GM21576 (cell line): ENCODE measurements at regions not wholly inside any gene's neighbourhood (a gene's known extent, or its start where the extent isn't known, plus 50 kb on each side); places are given as distances from the start of the nearest gene placed in this dataset.
"Not testable (repeated sequence)": the region's sequence is repeated elsewhere in the genome, so short reads cannot be mapped to it uniquely, and the experiment has no call there.

Experiments used
- ATAC-seq: cut with Tn5 transposase; IDR thresholded peaks from one replicate; pipeline ENCODE4 v1.9.1; 2021; ENCODE audit warnings: mild to moderate bottlenecking, moderate library complexity; ENCODE audit not compliant: unreplicated experiment

DNA sequence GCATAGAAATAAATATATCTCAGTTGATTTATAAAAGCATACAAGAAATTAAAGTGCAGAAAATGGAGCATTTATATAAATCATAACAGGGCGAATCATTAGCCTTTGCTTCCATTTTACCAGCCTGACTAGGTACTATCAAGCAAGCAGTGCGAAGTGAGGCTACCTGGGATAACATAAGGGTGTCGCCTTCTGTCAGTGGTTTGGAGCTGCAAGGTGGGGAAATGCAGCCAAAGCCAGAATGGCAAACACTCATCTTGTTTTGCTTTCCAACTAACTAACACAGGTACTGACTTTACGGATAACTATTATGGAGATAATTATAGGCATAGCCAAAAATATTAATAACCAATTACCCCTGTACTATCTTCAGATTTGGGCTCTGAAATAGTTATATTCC lies 1459.8 kb downstream of the RAPGEF2 start:
- no peak for ATAC-seq

DNA sequence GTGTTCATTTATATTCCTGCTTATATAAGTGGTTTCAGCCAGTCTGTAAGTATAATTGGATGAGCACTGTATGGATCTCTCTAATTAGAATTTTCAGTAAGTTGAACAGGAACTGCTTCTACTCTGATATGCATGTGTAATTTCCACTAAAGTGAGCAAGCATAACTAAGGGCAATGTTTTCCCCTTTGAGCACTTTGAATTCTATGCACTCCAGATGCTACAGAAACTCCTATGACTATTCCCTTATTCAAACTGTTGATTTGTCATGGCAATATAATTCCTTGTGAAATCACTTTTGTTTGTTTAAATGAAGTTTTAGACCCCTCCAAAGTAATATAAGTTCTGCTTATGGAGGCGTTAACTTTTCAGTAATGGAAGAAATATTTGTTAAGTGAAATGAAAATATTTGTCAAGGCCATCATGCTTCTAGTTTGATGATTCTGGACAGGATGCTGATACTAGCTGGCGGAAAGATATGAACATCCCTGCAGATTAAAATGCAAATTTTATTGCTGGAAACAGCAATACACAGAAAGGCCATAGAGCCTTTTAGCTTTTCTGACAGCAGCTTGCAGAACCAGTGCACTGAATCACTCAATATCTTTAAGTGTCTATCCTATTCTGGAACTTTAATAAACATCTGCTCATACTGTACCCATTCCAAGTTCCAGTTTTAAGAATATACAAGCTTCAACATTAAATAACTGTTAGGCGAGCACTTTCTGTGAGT lies 1460.8 kb downstream of the RAPGEF2 start:
- no peak for ATAC-seq

GRCh38 chr4:160567634-160568033 lies 1464.8 kb downstream of the RAPGEF2 start:
- no peak for ATAC-seq

GRCh38 chr4:160570271-160570670 lies 1467.4 kb downstream of the RAPGEF2 start:
- no peak for ATAC-seq

DNA sequence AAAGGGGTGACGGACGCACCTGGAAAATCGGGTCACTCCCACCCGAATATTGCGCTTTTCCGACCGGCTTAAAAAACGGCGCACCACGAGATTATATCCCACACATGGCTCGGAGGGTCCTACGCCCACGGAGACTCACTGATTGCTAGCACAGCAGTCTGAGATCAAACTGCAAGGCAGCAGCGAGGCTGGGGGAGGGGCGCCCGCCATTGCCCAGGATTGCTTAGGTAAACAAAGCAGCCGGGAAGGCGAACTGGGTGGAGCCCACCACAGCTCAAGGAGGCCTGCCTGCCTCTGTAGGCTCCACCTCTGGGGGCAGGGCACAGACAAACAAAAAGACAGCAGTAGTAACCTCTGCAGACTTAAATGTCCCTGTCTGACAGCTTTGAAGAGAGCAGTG lies 1471.4 kb downstream of the RAPGEF2 start:
- ATAC-seq, result not testable (repeated sequence)

- no peak for ATAC-seq
These were observed 1477.7 kb downstream of the RAPGEF2 start for GRCh38 chr4:160580581-160580980.

DNA sequence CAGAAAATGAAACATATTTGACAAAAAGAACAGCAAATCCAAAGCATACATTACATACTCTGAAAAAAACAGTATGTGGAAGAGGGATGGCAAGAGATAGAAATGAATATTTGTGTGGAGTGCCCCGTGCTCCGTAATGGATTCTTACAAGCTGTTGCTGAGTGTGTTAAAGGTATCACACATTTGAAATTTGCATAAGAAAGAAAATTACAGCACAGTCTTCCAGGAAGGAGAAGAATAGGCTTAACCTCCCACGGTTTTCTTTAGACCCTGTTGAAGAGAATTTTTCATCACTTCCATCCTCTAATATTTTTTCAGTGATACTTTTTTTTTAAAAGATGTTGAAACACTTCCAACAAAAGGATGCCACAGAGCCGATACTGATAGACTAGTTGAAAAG lies 1489.4 kb downstream of the RAPGEF2 start:
- no peak for ATAC-seq

DNA sequence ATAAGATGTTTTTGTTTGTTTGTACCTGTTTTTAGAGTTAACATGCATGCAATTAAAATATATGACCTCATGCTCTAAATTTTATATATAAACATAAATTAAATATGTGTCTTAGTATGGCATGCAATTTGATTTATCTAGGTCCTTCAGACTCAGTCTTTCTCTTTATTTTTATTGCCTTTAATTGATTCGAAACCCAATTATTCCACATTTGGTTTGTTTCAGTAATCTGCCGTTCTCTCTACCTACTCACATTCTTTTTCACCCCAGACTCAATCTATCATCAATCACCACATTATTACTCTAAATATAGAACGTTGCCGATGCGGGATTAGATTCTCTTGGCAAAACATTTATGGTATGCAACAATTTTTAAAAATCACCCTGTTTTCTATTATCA lies 1492.8 kb downstream of the RAPGEF2 start:
- no peak for ATAC-seq

DNA sequence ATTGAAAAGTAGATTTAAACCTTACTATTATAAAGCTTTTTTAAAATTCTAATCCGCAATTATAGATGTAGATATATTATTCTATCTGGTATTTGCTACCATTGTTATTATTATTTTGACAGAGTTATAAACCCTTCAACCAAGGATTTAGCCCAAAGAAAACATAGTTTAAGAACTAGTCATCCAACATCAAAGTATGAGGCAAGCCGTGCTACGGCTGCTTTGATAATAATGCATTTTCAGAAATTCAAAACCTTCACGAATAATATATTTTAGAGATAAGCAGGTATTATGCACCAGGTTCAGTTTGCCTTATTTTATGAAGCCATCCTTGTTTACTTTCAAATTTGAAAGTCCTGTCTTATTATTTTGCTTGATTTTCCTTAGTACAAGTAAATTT lies 1501.7 kb downstream of the RAPGEF2 start:
- no peak for ATAC-seq

DNA sequence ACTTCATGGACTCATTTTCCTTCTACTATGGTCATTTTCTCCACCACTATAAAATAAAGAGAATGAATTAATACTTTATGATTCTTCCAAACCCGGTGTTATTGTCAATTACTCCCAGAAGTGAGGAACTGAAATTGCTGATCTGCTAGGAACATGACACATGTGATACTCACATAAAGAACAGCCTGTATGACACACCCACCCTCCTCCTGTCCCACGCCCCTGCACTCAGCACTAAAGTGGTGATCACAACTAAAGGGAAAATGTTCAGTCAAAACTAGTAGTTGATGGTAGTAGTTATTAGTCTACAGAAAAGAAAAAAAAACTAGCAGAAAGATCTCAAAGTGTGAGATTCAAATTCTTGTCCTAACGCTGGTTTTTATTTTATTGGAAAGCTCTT lies 1508.3 kb downstream of the RAPGEF2 start:
- ATAC-seq, result no peak

DNA sequence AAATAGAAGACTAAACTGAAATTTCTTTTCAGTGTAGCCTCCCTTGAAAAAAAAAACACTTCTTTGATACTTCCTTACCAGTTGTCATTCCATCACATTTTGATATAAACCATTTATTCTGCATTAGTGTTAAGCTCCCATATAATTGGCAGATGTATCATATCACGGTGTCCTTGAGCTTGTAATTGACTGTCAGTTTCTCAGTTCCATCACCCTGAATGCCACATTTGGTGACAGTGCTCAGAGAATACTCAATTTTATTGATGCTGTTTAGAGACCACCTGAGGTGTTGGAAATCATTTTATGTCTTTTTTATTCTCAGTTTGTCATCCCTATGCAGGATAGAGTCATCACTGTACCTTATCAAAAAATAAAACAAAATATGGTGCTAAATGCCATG lies 1528.2 kb downstream of the RAPGEF2 start:
- no peak for ATAC-seq

- no peak for ATAC-seq
These were observed 1511.0 kb downstream of the FSTL5 start for GRCh38 chr4:160652790-160653189.

DNA sequence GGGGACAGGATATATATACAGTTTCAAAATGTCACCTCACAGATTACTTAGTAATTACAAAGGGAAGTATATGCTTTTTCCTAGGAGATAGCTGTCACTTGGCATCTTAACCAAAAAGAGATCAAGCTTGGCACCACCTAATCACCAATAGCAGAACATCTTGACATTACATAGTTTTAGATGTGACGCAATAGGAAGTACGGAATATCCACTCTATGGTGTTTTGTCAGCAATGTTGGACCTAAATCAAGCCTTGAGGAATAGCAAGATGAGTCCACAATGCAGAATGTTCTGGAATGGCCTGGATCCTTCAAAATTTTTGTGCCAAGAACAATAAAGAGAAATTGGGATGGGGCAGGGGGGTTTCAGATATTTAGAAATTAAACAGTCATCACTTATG lies 1488.2 kb downstream of the FSTL5 start:
- ATAC-seq, result no peak

DNA sequence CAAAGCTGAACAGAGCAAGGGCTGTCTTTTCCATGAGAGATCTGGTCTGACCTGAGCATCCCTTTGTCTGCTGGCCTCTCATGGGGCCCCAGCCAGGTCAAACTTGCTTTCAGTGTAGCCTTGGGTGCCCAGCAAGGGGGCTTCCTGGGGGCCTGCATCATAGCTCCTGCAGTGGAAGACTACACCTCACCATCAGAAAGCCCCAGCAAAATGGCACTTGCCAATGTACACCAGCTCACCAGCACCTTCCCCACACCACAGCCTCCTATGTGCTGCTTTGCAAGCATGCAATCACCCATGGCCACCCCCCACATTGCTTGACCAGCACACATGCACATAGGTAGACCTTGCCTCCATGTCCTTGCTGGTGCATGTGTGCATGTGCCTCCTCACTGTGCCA lies 1478.1 kb downstream of the FSTL5 start:
- no peak for ATAC-seq

GRCh38 chr4:160701671-160702070 lies 1462.1 kb downstream of the FSTL5 start:
- no peak for ATAC-seq

DNA sequence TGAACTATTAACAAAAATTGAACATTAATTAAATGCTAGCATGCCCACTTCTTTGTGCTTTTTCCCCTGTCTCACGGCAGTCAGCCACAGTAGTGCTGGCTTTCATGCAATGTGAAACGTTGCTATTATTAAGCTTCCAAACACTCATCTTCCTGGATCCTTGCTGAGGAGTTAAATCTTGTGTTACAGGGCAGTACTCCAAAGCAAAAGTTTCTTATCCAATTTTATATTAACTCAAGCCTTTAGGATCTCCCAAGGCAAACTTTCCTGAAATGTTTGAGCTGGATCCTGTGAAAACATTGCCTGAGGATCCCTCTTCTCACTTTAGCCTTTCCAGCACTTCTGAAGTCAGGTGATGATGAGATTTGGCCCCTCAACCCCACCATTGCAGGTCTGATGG lies 1454.8 kb downstream of the FSTL5 start:
- ATAC-seq, result no peak

- no peak for ATAC-seq
These were observed 1454.3 kb downstream of the FSTL5 start for GRCh38 chr4:160709546-160709945.

DNA sequence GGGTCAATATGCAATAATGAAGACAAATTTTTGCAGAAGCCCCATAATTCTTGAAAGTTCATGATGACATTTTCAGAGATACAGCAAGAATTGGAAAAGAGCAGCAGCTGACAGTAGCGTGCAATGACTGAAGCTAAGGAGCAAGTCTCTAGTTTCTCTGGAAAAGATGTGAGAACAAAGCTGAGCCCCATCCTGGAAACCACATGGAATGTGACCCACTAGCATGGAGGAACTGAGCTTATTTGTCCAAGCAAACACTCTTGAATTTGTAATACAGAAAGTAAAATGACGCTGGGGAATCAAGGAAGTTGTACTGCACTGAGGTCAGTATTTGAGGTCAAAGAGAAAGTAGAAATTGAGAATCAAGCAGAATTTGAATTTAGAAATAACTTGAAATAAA lies 1447.2 kb downstream of the FSTL5 start:
- no peak for ATAC-seq

DNA sequence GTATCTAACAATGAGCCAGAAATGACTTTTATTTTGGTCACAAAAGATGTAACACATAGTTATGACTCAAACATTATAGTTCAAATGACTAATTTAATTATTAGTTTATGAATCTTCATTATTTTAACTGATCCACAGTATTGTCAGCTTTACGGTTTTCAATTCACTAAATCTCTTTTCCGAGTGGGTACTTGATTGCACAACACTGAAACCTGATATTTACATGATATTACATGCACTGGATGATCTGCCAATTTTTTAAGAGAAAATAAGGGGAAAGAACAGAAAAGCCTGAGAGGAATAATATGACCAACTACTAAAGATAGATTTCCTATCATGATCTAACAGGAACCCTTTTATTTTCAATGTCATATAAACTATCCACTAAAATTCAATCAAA lies 1446.0 kb downstream of the FSTL5 start:
- no peak for ATAC-seq

DNA sequence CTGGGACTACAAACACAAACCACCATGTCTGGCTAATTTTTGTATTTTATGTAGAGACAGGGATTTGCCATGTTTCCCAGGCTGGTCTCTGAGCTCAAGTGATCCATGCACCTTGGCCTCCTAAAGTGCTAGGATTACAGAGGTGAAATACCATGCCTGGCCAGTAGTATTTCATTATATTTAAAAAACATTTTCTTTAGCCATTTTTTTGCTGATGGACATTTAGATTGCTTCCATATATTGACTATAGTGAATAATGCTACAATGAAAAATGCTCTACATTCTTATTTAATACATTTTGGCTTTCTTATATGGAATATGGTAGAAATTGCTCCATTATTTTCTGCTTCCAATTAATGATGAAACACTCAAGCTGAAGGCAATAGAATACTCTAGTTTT lies 1439.7 kb downstream of the FSTL5 start:
- ATAC-seq, result no peak

- ATAC-seq, result no peak
These were observed 1418.7 kb downstream of the FSTL5 start for GRCh38 chr4:160745126-160745525.

DNA sequence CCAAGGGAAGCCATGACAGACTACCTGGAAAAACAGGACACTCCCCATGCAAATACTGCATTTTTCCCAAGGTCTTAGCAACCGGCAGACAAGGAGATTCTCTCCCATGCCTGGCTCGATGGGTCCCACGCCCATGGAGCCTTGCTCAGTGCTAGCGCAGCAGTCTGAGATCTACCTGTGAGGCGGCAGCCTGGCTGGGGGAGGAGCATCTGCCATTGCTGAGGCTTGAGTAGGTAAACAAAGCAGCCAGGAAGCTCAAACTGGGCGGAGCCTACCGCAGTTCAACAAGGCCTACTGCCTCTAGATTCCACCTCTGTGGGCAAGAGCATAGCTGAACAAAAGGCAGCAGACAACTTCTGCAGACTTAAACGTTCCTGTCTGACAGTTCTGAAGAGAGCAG lies 1417.2 kb downstream of the FSTL5 start:
- ATAC-seq, result not testable (repeated sequence)

DNA sequence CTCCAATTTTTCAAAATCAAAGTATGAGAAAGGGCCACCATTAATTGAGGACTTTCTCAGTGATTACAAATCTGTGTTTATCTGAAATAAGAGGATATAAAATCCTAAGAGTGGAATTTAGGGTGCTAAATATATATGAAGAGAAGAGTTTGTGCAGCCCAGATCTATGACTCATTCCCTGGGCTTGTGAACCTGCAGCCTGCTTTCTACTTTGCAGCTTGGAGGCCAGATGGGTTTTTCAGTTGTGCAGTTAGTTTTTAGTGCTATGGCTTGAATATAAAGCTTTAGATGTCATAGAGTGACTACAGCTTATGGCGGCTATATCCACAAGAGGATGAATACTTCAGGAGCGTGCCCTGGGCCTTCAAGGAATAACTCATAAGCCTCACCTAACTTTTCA lies 1391.1 kb downstream of the FSTL5 start:
- ATAC-seq, result no peak
